IPS-18a (cell line): ENCODE measurements at regions not wholly inside any gene's neighbourhood (a gene's known extent, or its start where the extent isn't known, plus 50 kb on each side); places are given as distances from the start of the nearest gene placed in this dataset.

Source experiments
- H3K27ac ChIP-seq: one replicate; pipeline ENCODE4 v1.5.1; 2013; ENCODE audit warnings: low read length
- H3K27me3 ChIP-seq: one replicate; pipeline ENCODE4 v1.6.1; 2013; ENCODE audit warnings: mild to moderate bottlenecking, low read length; ENCODE audit not compliant: control insufficient read depth, insufficient read depth
- H3K36me3 ChIP-seq: one replicate; pipeline ENCODE4 v1.6.1; 2013; ENCODE audit warnings: low read depth, low read length; ENCODE audit not compliant: control insufficient read depth
- H3K4me1 ChIP-seq: one replicate; pipeline ENCODE4 v1.6.1; 2013; ENCODE audit warnings: low read depth, low read length; ENCODE audit not compliant: control insufficient read depth
- H3K4me3 ChIP-seq: one replicate; pipeline ENCODE4 v1.5.1; 2013; ENCODE audit warnings: low read length
- H3K9ac ChIP-seq: one replicate; pipeline ENCODE4 v1.6.1; 2013; ENCODE audit warnings: mild to moderate bottlenecking, low read length, moderate library complexity
- H3K9me3 ChIP-seq: one replicate; pipeline ENCODE4 v1.6.1; 2013; ENCODE audit warnings: low read depth, low read length; ENCODE audit not compliant: control insufficient read depth

GRCh38 chr11:92885600-92885999 lies 83.9 kb upstream of the MTNR1B start:
- Histone ChIP-seq H3K27me3 (no peaks in the 10 kb centered on the region), H3K4me3 (no peak overlapping the region), H3K4me1 (no peaks in the 10 kb centered on the region), H3K36me3 (no peaks in the 10 kb centered on the region), H3K9ac (no peak overlapping the region), H3K9me3 (no peaks in the 10 kb centered on the region), H3K27ac (no peak overlapping the region)

- Histone ChIP-seq H3K4me3 (no peak overlapping the region), H3K9ac (no peak overlapping the region), H3K27ac (no peak overlapping the region), H3K36me3 (no peaks in the 10 kb centered on the region), H3K27me3 (no peaks in the 10 kb centered on the region), H3K9me3 (no peaks in the 10 kb centered on the region), H3K4me1 (no peaks in the 10 kb centered on the region)
Observed at GRCh38 chr11:92886243-92886905, 83.1 kb upstream of the MTNR1B start.

DNA sequence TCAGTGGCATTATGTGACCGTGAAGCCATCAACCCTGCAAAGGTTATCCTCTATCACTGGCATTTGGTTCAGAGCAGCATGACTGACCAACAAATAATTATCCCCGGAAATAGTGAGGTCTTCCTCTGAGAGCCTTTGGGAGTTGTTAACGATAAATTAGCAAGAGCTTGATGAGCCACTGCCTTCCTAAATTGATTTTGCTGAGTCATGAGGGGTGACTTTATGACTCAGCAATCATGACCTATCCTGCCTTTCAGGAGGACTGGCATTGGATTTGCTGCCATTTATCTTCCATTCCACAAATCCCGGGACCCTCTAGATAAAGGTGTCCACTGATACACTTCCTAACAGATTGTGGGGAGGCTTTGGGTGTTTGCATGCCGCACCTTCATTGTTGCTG lies 80.8 kb upstream of the MTNR1B start:
- Histone ChIP-seq H3K36me3 (no peaks in the 10 kb centered on the region), H3K4me1 (no peaks in the 10 kb centered on the region), H3K4me3 (no peak overlapping the region), H3K9me3 (no peaks in the 10 kb centered on the region), H3K27ac (no peak overlapping the region), H3K27me3 (no peaks in the 10 kb centered on the region), H3K9ac (no peak overlapping the region)

- H3K36me3 ChIP-seq: no peaks in the 10 kb centered on the region
- H3K4me1 ChIP-seq: no peaks in the 10 kb centered on the region
- no peaks in the 10 kb centered on the region for H3K9me3 ChIP-seq
- H3K27me3 ChIP-seq: no peaks in the 10 kb centered on the region
- no peak overlapping the region for H3K9ac ChIP-seq
- no peak overlapping the region for H3K4me3 ChIP-seq
- no peak overlapping the region for H3K27ac ChIP-seq
Observed at GRCh38 chr11:92890846-92891245, 78.6 kb upstream of the MTNR1B start.

GRCh38 chr11:92892802-92893684 lies 76.4 kb upstream of the MTNR1B start:
- Histone ChIP-seq H3K9ac (no peak overlapping the region), H3K9me3 (no peaks in the 10 kb centered on the region), H3K36me3 (no peaks in the 10 kb centered on the region)

DNA sequence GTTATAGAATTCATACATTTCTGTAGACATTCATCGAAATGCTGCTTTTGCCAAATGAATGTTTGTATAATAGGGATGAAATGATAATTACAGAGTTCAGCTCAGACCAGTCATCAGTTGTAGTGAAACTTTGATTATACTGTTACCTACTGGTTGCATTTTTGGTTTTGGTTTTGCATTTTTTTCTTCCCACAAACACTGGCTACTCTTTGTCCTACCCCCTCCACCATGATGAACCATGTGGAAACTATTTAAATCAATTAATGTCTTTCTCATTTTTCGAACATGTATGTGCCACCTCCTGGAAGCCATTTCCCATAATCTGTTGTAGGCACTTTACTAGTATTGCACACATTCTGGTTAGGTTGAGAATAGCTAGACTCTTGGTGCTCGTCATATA lies 75.3 kb upstream of the MTNR1B start:
- Histone ChIP-seq H3K27me3 (no peaks in the 10 kb centered on the region), H3K4me3 (no peak overlapping the region), H3K27ac (no peak overlapping the region), H3K9ac (no peak overlapping the region), H3K9me3 (no peaks in the 10 kb centered on the region), H3K36me3 (no peaks in the 10 kb centered on the region), H3K4me1 (no peaks in the 10 kb centered on the region)

More at GRCh38 chr11:92892802-92893684, 76.4 kb upstream of the MTNR1B start:
- Histone ChIP-seq H3K27ac (no peak overlapping the region), H3K4me3 (no peak overlapping the region), H3K4me1 (no peaks in the 10 kb centered on the region), H3K27me3 (no peaks in the 10 kb centered on the region)

GRCh38 chr11:92897487-92897886 lies 72.0 kb upstream of the MTNR1B start:
- no peaks in the 10 kb centered on the region for H3K9me3 ChIP-seq
- H3K9ac ChIP-seq: no peak overlapping the region
- H3K4me3 ChIP-seq: no peak overlapping the region
- no peak overlapping the region for H3K27ac ChIP-seq
- H3K36me3 ChIP-seq: no peaks in the 10 kb centered on the region
- no peaks in the 10 kb centered on the region for H3K4me1 ChIP-seq
- no peaks in the 10 kb centered on the region for H3K27me3 ChIP-seq

DNA sequence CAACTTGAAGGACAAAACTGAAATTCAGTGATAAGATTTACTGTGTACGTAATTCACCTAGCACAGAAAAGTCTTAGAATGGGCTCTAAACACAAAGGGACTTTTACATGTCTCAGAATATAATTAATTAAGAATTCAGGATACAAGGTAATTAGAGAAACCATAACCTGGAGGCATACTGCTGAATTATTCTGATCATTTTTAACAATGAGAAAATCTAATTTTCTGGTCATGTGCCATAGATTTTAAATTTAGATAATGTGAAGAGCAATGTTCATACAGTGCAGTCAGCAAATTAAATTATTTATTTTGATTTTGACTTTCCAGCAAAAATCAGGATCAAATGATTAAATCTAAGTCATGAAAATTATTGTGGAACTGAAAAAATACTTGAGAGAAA lies 67.0 kb upstream of the MTNR1B start:
- Histone ChIP-seq H3K4me3 (no peak overlapping the region), H3K27me3 (no peaks in the 10 kb centered on the region), H3K36me3 (no peaks in the 10 kb centered on the region), H3K27ac (no peak overlapping the region), H3K9ac (no peak overlapping the region), H3K9me3 (no peaks in the 10 kb centered on the region), H3K4me1 (no peaks in the 10 kb centered on the region)

DNA sequence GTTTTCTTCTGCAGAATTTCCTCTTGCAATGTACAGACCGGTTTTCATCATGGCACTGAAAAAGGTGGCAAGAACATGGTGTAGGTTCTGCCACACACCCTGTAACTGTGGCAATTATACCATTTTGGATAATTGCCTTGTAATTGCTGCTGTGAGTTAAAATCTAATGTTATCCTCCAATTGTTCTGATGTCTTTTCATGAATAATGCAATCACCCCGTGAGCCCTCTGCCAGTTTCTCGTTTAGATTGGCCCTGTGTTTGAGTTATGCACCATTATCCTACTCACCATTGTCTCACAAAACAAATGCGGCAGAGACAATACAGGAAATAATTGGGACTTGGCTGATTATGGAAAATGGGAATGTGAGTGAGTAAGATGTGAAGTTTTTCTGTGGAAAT lies 61.8 kb upstream of the MTNR1B start:
- Histone ChIP-seq H3K9ac (no peak overlapping the region), H3K27me3 (no peaks in the 10 kb centered on the region), H3K4me1 (no peaks in the 10 kb centered on the region), H3K4me3 (no peak overlapping the region), H3K36me3 (no peaks in the 10 kb centered on the region), H3K27ac (no peak overlapping the region), H3K9me3 (no peaks in the 10 kb centered on the region)

GRCh38 chr11:92909214-92909613 lies 60.2 kb upstream of the MTNR1B start:
- H3K27ac ChIP-seq: no peak overlapping the region
- H3K9ac ChIP-seq: no peak overlapping the region
- H3K27me3 ChIP-seq: no peaks in the 10 kb centered on the region
- no peak overlapping the region for H3K4me3 ChIP-seq
- no peaks in the 10 kb centered on the region for H3K36me3 ChIP-seq
- no peaks in the 10 kb centered on the region for H3K9me3 ChIP-seq
- H3K4me1 ChIP-seq: no peaks in the 10 kb centered on the region

GRCh38 chr11:92911478-92911877 lies 58.0 kb upstream of the MTNR1B start:
- no peak overlapping the region for H3K4me3 ChIP-seq
- H3K36me3 ChIP-seq: no peaks in the 10 kb centered on the region
- H3K9ac ChIP-seq: no peak overlapping the region
- H3K27ac ChIP-seq: no peak overlapping the region
- H3K9me3 ChIP-seq: no peaks in the 10 kb centered on the region
- no peaks in the 10 kb centered on the region for H3K27me3 ChIP-seq
- H3K4me1 ChIP-seq: no peaks in the 10 kb centered on the region

GRCh38 chr11:92915551-92915950 lies 53.9 kb upstream of the MTNR1B start:
- Histone ChIP-seq H3K4me3 (no peak overlapping the region), H3K27ac (no peak overlapping the region), H3K9ac (no peak overlapping the region), H3K36me3 (no peaks in the 10 kb centered on the region), H3K9me3 (no peaks in the 10 kb centered on the region), H3K27me3 (no peaks in the 10 kb centered on the region), H3K4me1 (peaks cover 5% of the 10 kb centered on the region)
